NCI-H1048 (cell line): ENCODE measurements at regions not wholly inside any gene's neighbourhood (a gene's known extent, or its start where the extent isn't known, plus 50 kb on each side); places are given as distances from the start of the nearest gene placed in this dataset.

Experiments used
- DNase-seq: peaks from one replicate; lab custom pipeline; 2025; lab: John Stamatoyannopoulos, UW

GRCh38 chr6:134117409-134117808, 65.0 kb upstream of the SLC2A12 start:
- DNase-seq, result no peak

GRCh38 chr6:134115715-134116074, 63.3 kb upstream of the SLC2A12 start:
- no peak for DNase-seq

GRCh38 chr6:134114918-134115714, 62.7 kb upstream of the SLC2A12 start:
- DNase-seq, result no peak

GRCh38 chr6:134114489-134114888, 62.1 kb upstream of the SLC2A12 start:
- no peak for DNase-seq

- DNase-seq, result no peak
Measured at GRCh38 chr6:134111726-134112125, 59.3 kb upstream of the SLC2A12 start.

- DNase-seq, result peak; percentile 20
Measured at GRCh38 chr6:134111062-134111677, 58.7 kb upstream of the SLC2A12 start.

- no peak for DNase-seq
Measured at GRCh38 chr6:134106702-134107101, 54.3 kb upstream of the SLC2A12 start.

- DNase-seq, result no peak
Measured at GRCh38 chr6:134105940-134106339, 53.5 kb upstream of the SLC2A12 start.

GRCh38 chr6:134103006-134103405, 50.6 kb upstream of the SLC2A12 start:
- DNase-seq, result no peak
